ENCODE measurements at regions not wholly inside any gene's neighbourhood (a gene's known extent, or its start where the extent isn't known, plus 50 kb on each side); places are given as distances from the start of the nearest gene placed in this dataset.

- TF ChIP-seq ZFX (IDR thresholded peaks at IDR 0.05; ENCODE audit: borderline replicate concordance) (no peak), CTCF (IDR thresholded peaks at IDR 0.05) (no peak)
- no peak overlapping the region for H3K27ac ChIP-seq
Observed at GRCh38 chr2:150296770-150297546, 190.5 kb downstream of the RND3 start.

- TF ChIP-seq CTCF (IDR thresholded peaks at IDR 0.05) (no peak), ZFX (IDR thresholded peaks at IDR 0.05; ENCODE audit: borderline replicate concordance) (no peak)
- H3K27ac ChIP-seq: no peak overlapping the region
Observed at GRCh38 chr2:150295544-150295943, 191.9 kb downstream of the RND3 start.

GRCh38 chr2:150293771-150294170, 193.7 kb downstream of the RND3 start:
- TF ChIP-seq CTCF (IDR thresholded peaks at IDR 0.05): no peak
- TF ChIP-seq ZFX (IDR thresholded peaks at IDR 0.05; ENCODE audit: borderline replicate concordance): no peak
- H3K27ac ChIP-seq: no peak overlapping the region

- TF ChIP-seq CTCF (IDR thresholded peaks at IDR 0.05): no peak
- no peak for TF ChIP-seq ZFX (IDR thresholded peaks at IDR 0.05; ENCODE audit: borderline replicate concordance)
- H3K27ac ChIP-seq: no peak overlapping the region
Observed at GRCh38 chr2:150292807-150293206, 194.7 kb downstream of the RND3 start.

GRCh38 chr2:150292192-150292591, 195.3 kb downstream of the RND3 start:
- H3K27ac ChIP-seq: no peak overlapping the region
- no peak for TF ChIP-seq ZFX (IDR thresholded peaks at IDR 0.05; ENCODE audit: borderline replicate concordance)
- TF ChIP-seq CTCF (IDR thresholded peaks at IDR 0.05): no peak

GRCh38 chr2:150286730-150287362, 200.6 kb downstream of the RND3 start:
- TF ChIP-seq ZFX (IDR thresholded peaks at IDR 0.05; ENCODE audit: borderline replicate concordance) (no peak), CTCF (IDR thresholded peaks at IDR 0.05) (no peak)
- H3K27ac ChIP-seq: no peak overlapping the region

GRCh38 chr2:150284116-150284515, 203.4 kb downstream of the RND3 start:
- no peak overlapping the region for H3K27ac ChIP-seq
- no peak for TF ChIP-seq ZFX (IDR thresholded peaks at IDR 0.05; ENCODE audit: borderline replicate concordance)
- no peak for TF ChIP-seq CTCF (IDR thresholded peaks at IDR 0.05)
